Astrocyte (in vitro differentiated cells and primary cell): ENCODE measurements at regions not wholly inside any gene's neighbourhood (a gene's known extent, or its start where the extent isn't known, plus 50 kb on each side); places are given as distances from the start of the nearest gene placed in this dataset.
A peak's percentile ranks its signal among the peaks of the same experiment; 100 is the strongest.

ENCODE experiments used
- DNase-seq: peaks from one replicate; pipeline ENCODE4 v3.0.0-alpha.2; 2010; ENCODE audit warnings: low read depth
- FAIRE-seq: peaks from 2 replicates; lab custom pipeline; 2011; peaks lifted over from hg19 to GRCh38; lab: Jason Lieb, UNC
- H2AFZ ChIP-seq: 2 replicates; pipeline ENCODE4 v1.6.0; 2012; ENCODE audit warnings: low read depth, low read length, inconsistent platforms
- H3K27ac ChIP-seq: 2 replicates; pipeline ENCODE4 v1.5.1; 2011; ENCODE audit warnings: low read depth, low read length, inconsistent platforms
- H3K27me3 ChIP-seq: 2 replicates; pipeline ENCODE4 v1.6.0; 2011; ENCODE audit warnings: low read length, inconsistent platforms; ENCODE audit not compliant: insufficient read depth
- H3K36me3 ChIP-seq: 2 replicates; pipeline ENCODE4 v1.5.1; 2011; ENCODE audit warnings: low read length, inconsistent platforms; ENCODE audit not compliant: insufficient read depth
- H3K4me1 ChIP-seq: 2 replicates; pipeline ENCODE4 v1.5.1; 2011; ENCODE audit warnings: low read length, inconsistent platforms; ENCODE audit not compliant: insufficient read depth
- H3K4me2 ChIP-seq: 2 replicates; pipeline ENCODE4 v1.6.0; 2012; ENCODE audit warnings: low read length, inconsistent platforms
- H3K4me3 ChIP-seq: 2 replicates; pipeline ENCODE4 v1.5.1; 2011; ENCODE audit warnings: low read depth, mild to moderate bottlenecking, low read length, inconsistent platforms; ENCODE audit not compliant: insufficient read depth
- H3K79me2 ChIP-seq: 2 replicates; pipeline ENCODE4 v1.6.0; 2012; ENCODE audit warnings: mild to moderate bottlenecking, low read length, inconsistent platforms; ENCODE audit not compliant: insufficient read depth
- H3K9ac ChIP-seq: 2 replicates; pipeline ENCODE4 v1.6.0; 2012; ENCODE audit warnings: mild to moderate bottlenecking, low read length, inconsistent platforms
- H3K9me3 ChIP-seq: 2 replicates; pipeline ENCODE4 v1.5.1; 2012; ENCODE audit warnings: low read depth, mild to moderate bottlenecking, low read length, inconsistent platforms; ENCODE audit not compliant: insufficient read depth
- H4K20me1 ChIP-seq: 2 replicates; pipeline ENCODE4 v1.6.0; 2012; ENCODE audit warnings: low read length, inconsistent platforms; ENCODE audit not compliant: insufficient read depth
- H3K27ac Mint-ChIP-seq: one replicate; pipeline ENCODE4 v1.8.0; 2021; ENCODE audit warnings: mild to moderate bottlenecking, mixed read lengths; ENCODE audit not compliant: unreplicated experiment
- H3K27me3 Mint-ChIP-seq: one replicate; pipeline ENCODE4 v1.8.0; 2021; ENCODE audit warnings: low read depth, mixed read lengths; ENCODE audit not compliant: unreplicated experiment
- H3K36me3 Mint-ChIP-seq: one replicate; pipeline ENCODE4 v1.8.0; 2021; ENCODE audit warnings: low read depth, mixed read lengths; ENCODE audit not compliant: unreplicated experiment
- H3K4me1 Mint-ChIP-seq: one replicate; pipeline ENCODE4 v1.8.0; 2021; ENCODE audit warnings: low read depth, mixed read lengths; ENCODE audit not compliant: unreplicated experiment
- H3K4me3 Mint-ChIP-seq: one replicate; pipeline ENCODE4 v1.8.0; 2021; ENCODE audit warnings: mild to moderate bottlenecking, moderate library complexity, mixed read lengths; ENCODE audit not compliant: unreplicated experiment
- H3K9me3 Mint-ChIP-seq: one replicate; pipeline ENCODE4 v1.8.0; 2021; ENCODE audit warnings: mild to moderate bottlenecking, mixed read lengths; ENCODE audit not compliant: unreplicated experiment
- CTCF ChIP-seq: IDR thresholded peaks from 2 replicates; pipeline ENCODE4 v1.5.1; 2011; ENCODE audit warnings: low read depth, mild to moderate bottlenecking, inconsistent platforms, low read length, moderate library complexity; ENCODE audit not compliant: insufficient read depth
- EZH2 ChIP-seq: IDR thresholded peaks from 2 replicates; pipeline ENCODE4 v1.6.1; 2012; ENCODE audit warnings: mild to moderate bottlenecking, low read length, inconsistent platforms; ENCODE audit not compliant: insufficient read depth

- Mint-ChIP-seq H3K36me3 (no peaks in the 10 kb centered on the region), H3K4me1 (no peaks in the 10 kb centered on the region), H3K27me3 (peaks cover 3% of the 10 kb centered on the region), H3K4me3 (no peak overlapping the region), H3K9me3 (no peaks in the 10 kb centered on the region), H3K27ac (no peak overlapping the region)
- H3K4me2 ChIP-seq, result no peak overlapping the region
- H3K4me3 ChIP-seq, result no peak overlapping the region
- H3K36me3 ChIP-seq, result no peaks in the 10 kb centered on the region
- H3K27ac ChIP-seq, result no peak overlapping the region
- no peaks in the 10 kb centered on the region for H3K79me2 ChIP-seq
- no peak overlapping the region for H2AFZ ChIP-seq
- H4K20me1 ChIP-seq, result no peaks in the 10 kb centered on the region
- H3K9me3 ChIP-seq, result no peaks in the 10 kb centered on the region
- FAIRE-seq (no peak), DNase-seq (peak; percentile 92)
- no peaks in the 10 kb centered on the region for H3K27me3 ChIP-seq
- no peak overlapping the region for H3K9ac ChIP-seq
- H3K4me1 ChIP-seq, result no peaks in the 10 kb centered on the region
- TF ChIP-seq EZH2 (no peak), CTCF (no peak)
Measured at GRCh38 chr9:80125731-80126264, 554.0 kb downstream of the TLE4 start.

- Mint-ChIP-seq H3K4me3 (no peak overlapping the region), H3K27ac (no peak overlapping the region), H3K9me3 (peaks cover 14% of the 10 kb centered on the region), H3K4me1 (no peaks in the 10 kb centered on the region), H3K36me3 (no peaks in the 10 kb centered on the region), H3K27me3 (no peaks in the 10 kb centered on the region)
- Histone ChIP-seq H3K9me3 (no peaks in the 10 kb centered on the region), H4K20me1 (no peaks in the 10 kb centered on the region), H3K36me3 (no peaks in the 10 kb centered on the region), H3K4me2 (no peak overlapping the region), H3K4me1 (no peaks in the 10 kb centered on the region), H3K79me2 (no peaks in the 10 kb centered on the region), H3K27ac (no peak overlapping the region), H2AFZ (no peak overlapping the region), H3K4me3 (no peak overlapping the region), H3K27me3 (no peaks in the 10 kb centered on the region), H3K9ac (no peak overlapping the region)
- TF ChIP-seq EZH2, result no peak
- no peak for TF ChIP-seq CTCF
- DNase-seq (no peak), FAIRE-seq (no peak)
Measured at GRCh38 chr9:80117031-80117430, 545.3 kb downstream of the TLE4 start.

- Histone ChIP-seq H3K4me2 (no peak overlapping the region), H3K79me2 (no peaks in the 10 kb centered on the region), H3K9me3 (no peaks in the 10 kb centered on the region), H3K27me3 (no peaks in the 10 kb centered on the region), H3K4me1 (no peaks in the 10 kb centered on the region), H3K4me3 (no peak overlapping the region), H2AFZ (no peak overlapping the region), H3K27ac (no peak overlapping the region), H3K9ac (no peak overlapping the region), H4K20me1 (no peaks in the 10 kb centered on the region), H3K36me3 (no peaks in the 10 kb centered on the region)
- no peak for DNase-seq
- peaks cover 11% of the 10 kb centered on the region for H3K9me3 Mint-ChIP-seq
- no peak for FAIRE-seq
- TF ChIP-seq EZH2, result no peak
- TF ChIP-seq CTCF, result no peak
- no peak overlapping the region for H3K4me3 Mint-ChIP-seq
- H3K27ac Mint-ChIP-seq, result no peak overlapping the region
- no peaks in the 10 kb centered on the region for H3K36me3 Mint-ChIP-seq
- no peaks in the 10 kb centered on the region for H3K4me1 Mint-ChIP-seq
- H3K27me3 Mint-ChIP-seq, result no peaks in the 10 kb centered on the region
Measured at GRCh38 chr9:80114241-80114640, 542.5 kb downstream of the TLE4 start.
